ENCODE measurements at regions not wholly inside any gene's neighbourhood (a gene's known extent, or its start where the extent isn't known, plus 50 kb on each side); places are given as distances from the start of the nearest gene placed in this dataset.

DNA sequence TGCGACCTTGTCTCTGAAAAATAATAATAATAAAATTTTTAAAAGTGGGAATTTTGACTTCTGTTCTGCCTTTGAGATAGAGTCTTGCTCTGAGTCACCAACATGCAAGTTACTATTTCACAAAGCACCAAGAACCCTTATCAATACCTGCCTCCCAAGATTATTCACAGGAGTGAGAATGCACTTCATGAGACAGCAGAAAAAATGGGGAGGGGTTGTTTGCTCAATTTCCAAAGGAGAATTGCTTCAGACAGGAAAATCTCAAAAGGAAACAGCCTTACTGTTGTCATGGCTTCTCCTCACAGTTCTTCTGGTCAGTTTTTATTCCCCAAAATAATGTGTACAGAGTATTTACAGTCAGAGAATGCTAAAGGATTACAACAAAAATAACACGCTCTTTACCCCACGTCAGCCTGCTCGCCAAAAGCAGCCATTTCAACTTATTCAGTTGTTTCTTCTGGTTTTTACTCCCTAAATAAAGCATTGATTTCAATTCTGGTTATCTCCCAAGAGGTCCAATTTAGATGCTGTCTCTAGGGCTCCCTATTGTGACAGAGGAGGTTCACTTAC lies 89.0 kb downstream of the PPCDC start:
- Histone ChIP-seq H3K9me2 (replicated peaks; ENCODE audit: insufficient read depth) (no peaks in the 10 kb centered on the region), H3K4me1 (ENCODE audit: insufficient read depth) (peaks cover 17% of the 10 kb centered on the region), H4K20me1 (ENCODE audit: insufficient read depth, poor library complexity, severe bottlenecking) (no peaks in the 10 kb centered on the region), H3K27ac (peak overlapping the region; percentile 86), H3K4me3 (no peak overlapping the region), H3K36me3 (replicated peaks; ENCODE audit: insufficient read depth, low read depth) (no peaks in the 10 kb centered on the region), H2AFZ (no peak overlapping the region), H3K79me2 (no peaks in the 10 kb centered on the region), H3K27me3 (no peaks in the 10 kb centered on the region), H3K9me3 (ENCODE audit: low read depth) (no peaks in the 10 kb centered on the region), H3K4me2 (peak overlapping the region; percentile 36)
- 87% methylated on average over 4 of the region's 4 CpGs for WGBS (ENCODE audit: low lambda C conversion rate, missing lambda C conversion rate)
- TF ChIP-seq CTCF (IDR thresholded peaks at IDR 0.05; ENCODE audit: poor library complexity) = no peak
- TF ChIP-seq EZH2phosphoT487 (IDR thresholded peaks at IDR 0.05; ENCODE audit: low read depth, severe bottlenecking, unreplicated experiment) = no peak
- no peak for TF ChIP-seq EZH2 (IDR thresholded peaks at IDR 0.05; ENCODE audit: borderline replicate concordance)
- DNase-seq (ENCODE audit: low spot score) = peak; percentile 47

- no peaks in the 10 kb centered on the region for H3K9me2 ChIP-seq (replicated peaks; ENCODE audit: insufficient read depth)
- WGBS (ENCODE audit: low lambda C conversion rate, missing lambda C conversion rate) = 93% methylated on average over 3 of the region's 3 CpGs
- no peak overlapping the region for H2AFZ ChIP-seq
- H3K27me3 ChIP-seq = no peaks in the 10 kb centered on the region
- H4K20me1 ChIP-seq (ENCODE audit: insufficient read depth, poor library complexity, severe bottlenecking) = no peaks in the 10 kb centered on the region
- H3K36me3 ChIP-seq (replicated peaks; ENCODE audit: insufficient read depth, low read depth) = no peaks in the 10 kb centered on the region
- H3K9me3 ChIP-seq (ENCODE audit: low read depth) = no peaks in the 10 kb centered on the region
- H3K4me1 ChIP-seq (ENCODE audit: insufficient read depth) = peaks cover 17% of the 10 kb centered on the region
- peak overlapping the region; percentile 86 for H3K27ac ChIP-seq
- H3K79me2 ChIP-seq = no peaks in the 10 kb centered on the region
- H3K4me3 ChIP-seq = no peak overlapping the region
- TF ChIP-seq EZH2phosphoT487 (IDR thresholded peaks at IDR 0.05; ENCODE audit: low read depth, severe bottlenecking, unreplicated experiment) = no peak
- no peak for TF ChIP-seq EZH2 (IDR thresholded peaks at IDR 0.05; ENCODE audit: borderline replicate concordance)
- no peak for TF ChIP-seq CTCF (IDR thresholded peaks at IDR 0.05; ENCODE audit: poor library complexity)
- H3K4me2 ChIP-seq = peak overlapping the region; percentile 36
- DNase-seq (ENCODE audit: low spot score) = no peak
Measured at GRCh38 chr15:75112848-75113492, 88.7 kb upstream of the C15orf39 start.

DNA sequence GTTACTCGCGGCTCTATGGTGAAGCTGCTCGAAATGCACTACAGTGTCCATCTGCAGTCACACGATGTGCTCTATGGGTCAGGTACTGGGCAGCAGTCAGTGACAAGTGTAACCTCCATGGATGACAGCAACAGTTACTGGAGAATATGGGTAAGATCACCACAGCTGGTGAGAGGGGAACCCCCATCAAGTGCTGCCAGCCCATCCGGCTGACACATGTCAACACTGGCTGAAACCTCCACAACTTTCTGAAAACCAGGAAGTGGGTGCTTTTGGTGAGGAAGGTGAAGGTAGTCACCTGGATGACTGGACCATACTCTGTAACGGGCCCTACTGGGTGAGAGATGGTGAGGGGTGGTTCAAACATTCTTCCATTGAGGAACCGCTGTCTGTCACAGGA lies 87.4 kb upstream of the C15orf39 start:
- Histone ChIP-seq H2AFZ (no peak overlapping the region), H3K4me3 (no peak overlapping the region), H3K36me3 (replicated peaks; ENCODE audit: insufficient read depth, low read depth) (no peaks in the 10 kb centered on the region), H3K27ac (no peak overlapping the region), H3K4me2 (no peak overlapping the region), H3K9me3 (ENCODE audit: low read depth) (no peaks in the 10 kb centered on the region), H4K20me1 (ENCODE audit: insufficient read depth, poor library complexity, severe bottlenecking) (no peaks in the 10 kb centered on the region), H3K79me2 (no peaks in the 10 kb centered on the region), H3K4me1 (ENCODE audit: insufficient read depth) (peaks cover 12% of the 10 kb centered on the region), H3K27me3 (no peaks in the 10 kb centered on the region), H3K9me2 (replicated peaks; ENCODE audit: insufficient read depth) (no peaks in the 10 kb centered on the region)
- no peak for DNase-seq (ENCODE audit: low spot score)
- TF ChIP-seq CTCF (IDR thresholded peaks at IDR 0.05; ENCODE audit: poor library complexity) (no peak), EZH2 (IDR thresholded peaks at IDR 0.05; ENCODE audit: borderline replicate concordance) (no peak), EZH2phosphoT487 (IDR thresholded peaks at IDR 0.05; ENCODE audit: low read depth, severe bottlenecking, unreplicated experiment) (no peak)
- 88% methylated on average over 7 of the region's 7 CpGs for WGBS (ENCODE audit: low lambda C conversion rate, missing lambda C conversion rate)

Data from hepatocyte (in vitro differentiated cells).